HL-60 (cell line): ENCODE measurements at regions not wholly inside any gene's neighbourhood (a gene's known extent, or its start where the extent isn't known, plus 50 kb on each side); places are given as distances from the start of the nearest gene placed in this dataset.

ENCODE experiments used
- DNase-seq, 2 experiments: peaks; one replicate each; pipeline ENCODE4 v3.0.0-alpha.2; 2010 to 2020; ENCODE audit warnings: low read depth in 1 of 2, low spot score in 1 of 2
- H3K27ac ChIP-seq: fragments of 250-450 bp; sonication (Bioruptor Pico); replicated peaks from 2 replicates; pipeline ENCODE4 v1.5.1; 2020; ENCODE audit warnings: mild to moderate bottlenecking, moderate library complexity
- H3K27me3 ChIP-seq: fragments of 250-450 bp; sonication (Bioruptor Pico); 2 replicates; pipeline ENCODE4 v1.5.1; 2021; ENCODE audit warnings: mild to moderate bottlenecking, moderate library complexity; ENCODE audit not compliant: insufficient read depth, poor library complexity, severe bottlenecking
- H3K4me3 ChIP-seq: replicated peaks from 2 replicates; pipeline ENCODE4 v1.5.1; 2011; ENCODE audit warnings: mild to moderate bottlenecking, control low read depth, low read length; ENCODE audit not compliant: insufficient read depth
- CTCF ChIP-seq: IDR thresholded peaks from one replicate; pipeline ENCODE4 v1.5.1; 2011; ENCODE audit warnings: low read length, control low read depth, inconsistent platforms; ENCODE audit not compliant: insufficient read depth
- GABPA ChIP-seq: IDR thresholded peaks from 2 replicates; pipeline ENCODE4 v1.6.1; 2012; ENCODE audit warnings: low read depth
- POLR2AphosphoS5 ChIP-seq: IDR thresholded peaks from 2 replicates; pipeline ENCODE4 v1.6.1; 2012; ENCODE audit warnings: low read depth
- REST ChIP-seq: IDR thresholded peaks from 2 replicates; pipeline ENCODE4 v1.6.1; 2012; ENCODE audit warnings: low read depth; ENCODE audit not compliant: insufficient replicate concordance
- SPI1 ChIP-seq: IDR thresholded peaks from 2 replicates; pipeline ENCODE4 v1.6.1; 2012; ENCODE audit warnings: low read depth, mild to moderate bottlenecking, borderline replicate concordance

- no peaks in the 10 kb centered on the region for H3K27me3 ChIP-seq
- no peak for DNase-seq
- no peak overlapping the region for H3K4me3 ChIP-seq
- H3K27ac ChIP-seq: no peak overlapping the region
- TF ChIP-seq REST (no peak), CTCF (no peak), GABPA (no peak), POLR2AphosphoS5 (no peak), SPI1 (no peak)
These were observed 159.2 kb downstream of the COPRS start for GRCh38 chr17:31699886-31700285.

- DNase-seq: no peak
- no peak overlapping the region for H3K27ac ChIP-seq
- TF ChIP-seq CTCF: no peak
- no peak for TF ChIP-seq REST
- no peak for TF ChIP-seq SPI1
- no peak for TF ChIP-seq POLR2AphosphoS5
- no peak for TF ChIP-seq GABPA
These were observed 159.8 kb downstream of the COPRS start for GRCh38 chr17:31699281-31699680.

GRCh38 chr17:31698751-31699150, 160.3 kb downstream of the COPRS start:
- Histone ChIP-seq H3K27ac (no peak overlapping the region), H3K27me3 (no peaks in the 10 kb centered on the region), H3K4me3 (no peak overlapping the region)
- DNase-seq: no peak
- TF ChIP-seq GABPA (no peak), REST (no peak), CTCF (no peak), SPI1 (no peak), POLR2AphosphoS5 (no peak)

More at GRCh38 chr17:31699281-31699680, 159.8 kb downstream of the COPRS start:
- H3K4me3 ChIP-seq: no peak overlapping the region
- no peaks in the 10 kb centered on the region for H3K27me3 ChIP-seq
